Mesendoderm (in vitro differentiated cells): ENCODE measurements at regions not wholly inside any gene's neighbourhood (a gene's known extent, or its start where the extent isn't known, plus 50 kb on each side); places are given as distances from the start of the nearest gene placed in this dataset.
A peak's percentile ranks its signal among the peaks of the same experiment; 100 is the strongest.

Source experiments
- DNase-seq: peaks from one replicate; pipeline ENCODE4 v3.0.0; 2013
- H2AK5ac ChIP-seq: 2 replicates; pipeline ENCODE4 v1.6.1; 2013; ENCODE audit warnings: low read length, inconsistent platforms
- H2BK120ac ChIP-seq: 2 replicates; pipeline ENCODE4 v1.6.1; 2013; ENCODE audit warnings: low read depth, mild to moderate bottlenecking, low read length, moderate library complexity, mixed read lengths
- H2BK15ac ChIP-seq: replicated peaks from 2 replicates; pipeline ENCODE4 v1.6.1; 2013; ENCODE audit warnings: low read depth, mild to moderate bottlenecking, moderate library complexity
- H2BK5ac ChIP-seq: 2 replicates; pipeline ENCODE4 v1.6.1; 2013; ENCODE audit warnings: low read length, inconsistent platforms
- H3K18ac ChIP-seq: 2 replicates; pipeline ENCODE4 v1.6.1; 2013; ENCODE audit warnings: mild to moderate bottlenecking, low read length, mixed read lengths
- H3K23ac ChIP-seq: one replicate; pipeline ENCODE4 v1.6.1; 2013; ENCODE audit warnings: low read length
- H3K27ac ChIP-seq: 2 replicates; pipeline ENCODE4 v1.5.1; 2013; ENCODE audit warnings: low read depth, mild to moderate bottlenecking, inconsistent platforms, low read length, moderate library complexity
- H3K27me3 ChIP-seq: 2 replicates; pipeline ENCODE4 v1.6.1; 2013; ENCODE audit warnings: low read length, control low read depth, mild to moderate bottlenecking, inconsistent platforms; ENCODE audit not compliant: insufficient read depth, poor library complexity
- H3K36me3 ChIP-seq: 2 replicates; pipeline ENCODE4 v1.6.1; 2013; ENCODE audit warnings: low read length, inconsistent platforms; ENCODE audit not compliant: control insufficient read depth, insufficient read depth
- H3K4ac ChIP-seq: one replicate; pipeline ENCODE4 v1.6.1; 2013; ENCODE audit warnings: low read depth, mild to moderate bottlenecking, low read length, moderate library complexity
- H3K4me1 ChIP-seq: 2 replicates; pipeline ENCODE4 v1.6.1; 2013; ENCODE audit warnings: low read depth, low read length, inconsistent platforms; ENCODE audit not compliant: control insufficient read depth
- H3K4me2 ChIP-seq: 2 replicates; pipeline ENCODE4 v1.6.1; 2013; ENCODE audit warnings: low read length
- H3K4me3 ChIP-seq: 2 replicates; pipeline ENCODE4 v1.5.1; 2013; ENCODE audit warnings: mild to moderate bottlenecking, low read length
- H3K56ac ChIP-seq: one replicate; pipeline ENCODE4 v1.6.1; 2013; ENCODE audit warnings: low read length
- H3K79me1 ChIP-seq: 2 replicates; pipeline ENCODE4 v1.6.1; 2013; ENCODE audit warnings: low read length, inconsistent platforms
- H3K79me2 ChIP-seq: 2 replicates; pipeline ENCODE4 v1.6.1; 2013; ENCODE audit warnings: mild to moderate bottlenecking, low read length; ENCODE audit not compliant: control insufficient read depth, insufficient read depth
- H3K9ac ChIP-seq: 2 replicates; pipeline ENCODE4 v1.6.1; 2013; ENCODE audit warnings: low read length, inconsistent platforms
- H4K5ac ChIP-seq: one replicate; pipeline ENCODE4 v1.6.1; 2013; ENCODE audit warnings: low read length
- H4K8ac ChIP-seq: one replicate; pipeline ENCODE4 v1.6.1; 2013; ENCODE audit warnings: low read depth, mild to moderate bottlenecking, control low read depth, low read length, moderate library complexity
- WGBS: extraction: QIAGEN DNeasy Blood & Tissue Kit; methylation state at CpG from one replicate; pipeline ENCODE4 v1.1.7; 2013; ENCODE audit warnings: low lambda C conversion rate, missing lambda C conversion rate; ENCODE audit not compliant: insufficient coverage; ENCODE audit errors: extremely low coverage; 5-methylcytosine and 5-hydroxymethylcytosine counted together

DNA sequence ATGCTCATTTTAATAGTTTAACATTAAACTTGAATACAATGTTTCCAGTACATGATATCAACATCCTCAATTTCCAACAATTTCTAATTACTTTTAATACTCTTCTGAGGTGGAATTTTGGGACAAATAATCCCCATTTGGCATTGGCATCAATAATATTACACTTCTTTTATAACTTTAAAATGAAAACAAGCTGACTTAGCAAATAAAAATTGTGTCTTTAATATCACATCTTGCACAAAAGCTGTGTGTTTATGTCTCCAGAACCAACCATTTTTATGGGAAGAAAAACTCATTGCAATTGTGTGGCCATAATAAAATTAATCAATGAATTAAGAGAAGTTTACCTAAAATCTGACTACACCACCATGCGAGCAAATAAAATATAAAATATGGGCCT is 2552.6 kb downstream of the PCDH7 start:
- H3K36me3 ChIP-seq, result no peaks in the 10 kb centered on the region
- H3K79me1 ChIP-seq, result no peaks in the 10 kb centered on the region
- H4K8ac ChIP-seq, result no peak overlapping the region
- no peak overlapping the region for H3K4ac ChIP-seq
- H3K56ac ChIP-seq, result no peak overlapping the region
- no peak for DNase-seq
- H3K23ac ChIP-seq, result no peak overlapping the region
- H3K18ac ChIP-seq, result no peak overlapping the region
- no peaks in the 10 kb centered on the region for H3K27me3 ChIP-seq
- H2BK5ac ChIP-seq, result no peak overlapping the region
- H3K4me2 ChIP-seq, result no peak overlapping the region
- no peak overlapping the region for H3K27ac ChIP-seq
- H2BK15ac ChIP-seq, result no peak overlapping the region
- H2BK120ac ChIP-seq, result no peak overlapping the region
- no peak overlapping the region for H3K4me3 ChIP-seq
- no peak overlapping the region for H2AK5ac ChIP-seq
- no peaks in the 10 kb centered on the region for H3K79me2 ChIP-seq
- no peak overlapping the region for H3K9ac ChIP-seq
- WGBS, result no CpG with 5 or more reads among the region's 1 CpG
- H4K5ac ChIP-seq, result no peak overlapping the region
- no peaks in the 10 kb centered on the region for H3K4me1 ChIP-seq

GRCh38 chr4:33283818-33284217 is 2563.6 kb downstream of the PCDH7 start:
- Histone ChIP-seq H3K79me2 (no peaks in the 10 kb centered on the region), H3K27me3 (no peaks in the 10 kb centered on the region), H3K27ac (no peak overlapping the region), H3K79me1 (no peaks in the 10 kb centered on the region), H3K9ac (no peak overlapping the region), H3K56ac (no peak overlapping the region), H2BK5ac (no peak overlapping the region), H3K4me2 (no peak overlapping the region), H3K36me3 (no peaks in the 10 kb centered on the region), H3K4ac (no peak overlapping the region), H2AK5ac (no peak overlapping the region), H2BK120ac (no peak overlapping the region), H4K5ac (no peak overlapping the region), H4K8ac (no peak overlapping the region), H3K18ac (no peak overlapping the region), H3K4me1 (no peaks in the 10 kb centered on the region), H2BK15ac (no peak overlapping the region), H3K23ac (no peak overlapping the region), H3K4me3 (no peak overlapping the region)
- DNase-seq, result no peak
- WGBS, result no CpG with 5 or more reads among the region's 1 CpG

DNA sequence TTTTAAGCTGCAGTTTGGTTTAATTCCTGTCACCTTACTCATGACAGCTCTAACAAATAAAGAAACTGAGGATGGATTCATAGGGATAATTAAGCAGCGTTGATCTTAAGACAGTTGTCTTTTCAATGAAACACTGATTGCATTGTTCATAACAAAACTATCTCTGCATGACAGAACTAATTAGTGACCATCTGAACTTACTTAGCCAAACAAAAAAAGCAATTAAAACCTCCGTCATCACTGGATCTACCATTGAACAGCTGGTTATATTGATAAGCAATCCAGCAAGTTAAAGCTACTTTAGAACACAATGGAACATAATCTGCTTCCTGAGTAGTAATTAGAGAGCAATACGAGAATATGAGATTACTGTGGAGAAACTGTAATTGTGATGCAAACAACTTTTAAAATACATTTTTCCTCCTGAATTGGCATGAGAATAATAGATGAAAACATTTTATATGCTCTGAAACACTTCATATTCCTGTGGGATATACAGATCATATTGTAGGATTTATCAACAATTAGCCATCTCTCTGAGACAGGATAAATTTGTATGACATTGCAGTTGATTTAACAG is 2576.8 kb downstream of the PCDH7 start:
- H2AK5ac ChIP-seq, result no peak overlapping the region
- no peak overlapping the region for H3K56ac ChIP-seq
- H2BK15ac ChIP-seq, result no peak overlapping the region
- no peak overlapping the region for H4K8ac ChIP-seq
- H3K23ac ChIP-seq, result no peak overlapping the region
- H3K4me1 ChIP-seq, result no peaks in the 10 kb centered on the region
- no peaks in the 10 kb centered on the region for H3K36me3 ChIP-seq
- no peak overlapping the region for H2BK5ac ChIP-seq
- H3K27ac ChIP-seq, result no peak overlapping the region
- DNase-seq, result peak; percentile 17
- no peak overlapping the region for H3K18ac ChIP-seq
- no peaks in the 10 kb centered on the region for H3K79me1 ChIP-seq
- H2BK120ac ChIP-seq, result no peak overlapping the region
- no peak overlapping the region for H3K4ac ChIP-seq
- H3K9ac ChIP-seq, result no peak overlapping the region
- no CpG with 5 or more reads among the region's 3 CpGs for WGBS
- H3K79me2 ChIP-seq, result no peaks in the 10 kb centered on the region
- no peak overlapping the region for H3K4me2 ChIP-seq
- H4K5ac ChIP-seq, result no peak overlapping the region
- no peak overlapping the region for H3K4me3 ChIP-seq
- no peaks in the 10 kb centered on the region for H3K27me3 ChIP-seq

DNA sequence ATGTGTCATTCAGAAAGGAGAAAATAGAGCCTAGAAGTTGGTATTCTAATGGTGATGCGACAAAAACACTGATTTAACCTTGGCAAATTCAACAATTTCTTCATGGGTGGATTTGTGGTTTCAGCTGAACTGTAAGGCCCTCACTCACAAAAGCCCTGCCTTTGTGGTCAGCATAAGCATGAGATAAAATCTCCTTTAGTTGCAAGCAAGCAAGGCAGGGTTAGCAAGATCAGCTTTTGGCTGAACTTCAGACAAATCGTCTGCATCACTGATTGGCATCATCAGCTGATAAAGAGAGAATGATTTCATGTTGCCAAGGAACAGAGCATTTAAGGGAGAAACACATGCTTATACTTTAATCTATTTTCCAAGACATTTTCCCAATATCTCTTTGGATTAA is 2582.2 kb downstream of the PCDH7 start:
- H2AK5ac ChIP-seq, result no peak overlapping the region
- no peak overlapping the region for H3K4me3 ChIP-seq
- H3K4me1 ChIP-seq, result no peaks in the 10 kb centered on the region
- no peak overlapping the region for H4K5ac ChIP-seq
- no peak overlapping the region for H3K4ac ChIP-seq
- H3K27me3 ChIP-seq, result no peaks in the 10 kb centered on the region
- no peak overlapping the region for H2BK5ac ChIP-seq
- no CpG with 5 or more reads among the region's 2 CpGs for WGBS
- no peak overlapping the region for H2BK15ac ChIP-seq
- no peak overlapping the region for H3K18ac ChIP-seq
- no peaks in the 10 kb centered on the region for H3K36me3 ChIP-seq
- no peak overlapping the region for H4K8ac ChIP-seq
- no peak overlapping the region for H3K27ac ChIP-seq
- peak; percentile 38 for DNase-seq
- no peaks in the 10 kb centered on the region for H3K79me1 ChIP-seq
- H3K9ac ChIP-seq, result no peak overlapping the region
- no peak overlapping the region for H2BK120ac ChIP-seq
- H3K23ac ChIP-seq, result no peak overlapping the region
- H3K56ac ChIP-seq, result no peak overlapping the region
- no peak overlapping the region for H3K4me2 ChIP-seq
- H3K79me2 ChIP-seq, result no peaks in the 10 kb centered on the region

GRCh38 chr4:33306131-33306530 is 2586.0 kb downstream of the PCDH7 start:
- Histone ChIP-seq H3K4me2 (no peak overlapping the region), H2AK5ac (no peak overlapping the region), H3K27ac (no peak overlapping the region), H3K23ac (no peak overlapping the region), H3K56ac (no peak overlapping the region), H2BK120ac (no peak overlapping the region), H3K27me3 (no peaks in the 10 kb centered on the region), H2BK5ac (no peak overlapping the region), H4K8ac (no peak overlapping the region), H3K4me1 (no peaks in the 10 kb centered on the region), H3K18ac (no peak overlapping the region), H2BK15ac (no peak overlapping the region), H3K79me2 (no peaks in the 10 kb centered on the region), H3K36me3 (no peaks in the 10 kb centered on the region), H3K4ac (no peak overlapping the region), H3K79me1 (no peaks in the 10 kb centered on the region), H3K4me3 (no peak overlapping the region), H3K9ac (no peak overlapping the region), H4K5ac (no peak overlapping the region)
- no peak for DNase-seq
- WGBS, result no CpG with 5 or more reads among the region's 2 CpGs

DNA sequence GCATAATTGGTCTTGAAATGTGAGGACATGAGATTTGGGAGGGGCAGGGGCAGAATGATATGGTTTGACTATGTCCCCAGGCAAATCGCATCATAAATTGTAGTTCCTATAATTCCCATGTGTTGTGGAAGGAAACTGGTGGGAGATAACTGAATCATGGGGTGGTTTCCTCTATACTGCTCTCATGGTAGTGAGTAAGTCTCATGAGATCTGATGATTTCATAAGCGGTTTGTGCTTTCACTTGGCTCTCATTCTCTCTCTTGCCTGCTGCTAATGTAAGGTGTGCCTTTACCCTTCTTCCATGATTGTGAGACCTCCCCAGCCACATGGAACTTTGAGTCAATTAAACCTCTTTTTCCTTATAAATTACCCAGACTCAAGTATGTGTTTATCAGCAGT is 2595.9 kb downstream of the PCDH7 start:
- no peak for DNase-seq
- Histone ChIP-seq H3K4me2 (no peak overlapping the region), H3K4me3 (no peak overlapping the region), H3K27me3 (no peaks in the 10 kb centered on the region), H3K18ac (no peak overlapping the region), H3K4ac (no peak overlapping the region), H3K36me3 (no peaks in the 10 kb centered on the region), H3K23ac (no peak overlapping the region), H3K79me1 (no peaks in the 10 kb centered on the region), H2BK15ac (no peak overlapping the region), H3K9ac (no peak overlapping the region), H3K79me2 (no peaks in the 10 kb centered on the region), H2BK5ac (no peak overlapping the region), H3K4me1 (no peaks in the 10 kb centered on the region), H4K5ac (no peak overlapping the region), H2BK120ac (no peak overlapping the region), H3K56ac (no peak overlapping the region), H4K8ac (no peak overlapping the region), H3K27ac (no peak overlapping the region), H2AK5ac (no peak overlapping the region)
- WGBS, result no CpG with 5 or more reads among the region's 2 CpGs
